Cardiac fibroblast (primary cell): ENCODE measurements at regions not wholly inside any gene's neighbourhood (a gene's known extent, or its start where the extent isn't known, plus 50 kb on each side); places are given as distances from the start of the nearest gene placed in this dataset.

Source experiments
- DNase-seq, 2 donors: peaks; one replicate each; pipeline versions ENCODE4 v3.0.0 to v3.0.0-alpha.2; 2010; ENCODE audit warnings: low read depth in 2 of 2
- H3K4me3 ChIP-seq, 2 donors: replicated peaks in 1 of 2; 1 replicate in 1 of 2; 2 replicates in 1 of 2; pipeline ENCODE4 v1.5.1; 2011; ENCODE audit warnings: low read depth in 2 of 2, low read length in 2 of 2, mild to moderate bottlenecking in 2 of 2, moderate library complexity in 1 of 2
- CTCF ChIP-seq: IDR thresholded peaks from one replicate; pipeline ENCODE4 v1.5.1; 2011; ENCODE audit warnings: low read depth, mild to moderate bottlenecking, low read length, inconsistent platforms

GRCh38 chr11:44443836-44444769 lies 121.4 kb upstream of the CD82 start:
- DNase-seq = no peak
- no peak overlapping the region for H3K4me3 ChIP-seq
- no peak for TF ChIP-seq CTCF

GRCh38 chr11:44444770-44445321 lies 120.6 kb upstream of the CD82 start:
- H3K4me3 ChIP-seq = no peak overlapping the region
- no peak for TF ChIP-seq CTCF
- no peak for DNase-seq

- TF ChIP-seq CTCF = no peak
- no peak overlapping the region for H3K4me3 ChIP-seq
- DNase-seq = no peak
Observed at GRCh38 chr11:44445500-44446365, 119.7 kb upstream of the CD82 start.

- TF ChIP-seq CTCF = no peak
- H3K4me3 ChIP-seq = no peak overlapping the region
- DNase-seq = no peak
Observed at GRCh38 chr11:44446366-44446762, 119.1 kb upstream of the CD82 start.

- TF ChIP-seq CTCF = no peak
- DNase-seq = no peak
- no peak overlapping the region for H3K4me3 ChIP-seq
Observed at GRCh38 chr11:44446996-44447771, 118.3 kb upstream of the CD82 start.

GRCh38 chr11:44450295-44450932 lies 115.0 kb upstream of the CD82 start:
- DNase-seq = peak in 1 of 2 donors; percentile 24
- TF ChIP-seq CTCF = no peak
- no peak overlapping the region for H3K4me3 ChIP-seq
